ENCODE measurements at regions not wholly inside any gene's neighbourhood (a gene's known extent, or its start where the extent isn't known, plus 50 kb on each side); places are given as distances from the start of the nearest gene placed in this dataset.

- TF ChIP-seq, protein P1, sequence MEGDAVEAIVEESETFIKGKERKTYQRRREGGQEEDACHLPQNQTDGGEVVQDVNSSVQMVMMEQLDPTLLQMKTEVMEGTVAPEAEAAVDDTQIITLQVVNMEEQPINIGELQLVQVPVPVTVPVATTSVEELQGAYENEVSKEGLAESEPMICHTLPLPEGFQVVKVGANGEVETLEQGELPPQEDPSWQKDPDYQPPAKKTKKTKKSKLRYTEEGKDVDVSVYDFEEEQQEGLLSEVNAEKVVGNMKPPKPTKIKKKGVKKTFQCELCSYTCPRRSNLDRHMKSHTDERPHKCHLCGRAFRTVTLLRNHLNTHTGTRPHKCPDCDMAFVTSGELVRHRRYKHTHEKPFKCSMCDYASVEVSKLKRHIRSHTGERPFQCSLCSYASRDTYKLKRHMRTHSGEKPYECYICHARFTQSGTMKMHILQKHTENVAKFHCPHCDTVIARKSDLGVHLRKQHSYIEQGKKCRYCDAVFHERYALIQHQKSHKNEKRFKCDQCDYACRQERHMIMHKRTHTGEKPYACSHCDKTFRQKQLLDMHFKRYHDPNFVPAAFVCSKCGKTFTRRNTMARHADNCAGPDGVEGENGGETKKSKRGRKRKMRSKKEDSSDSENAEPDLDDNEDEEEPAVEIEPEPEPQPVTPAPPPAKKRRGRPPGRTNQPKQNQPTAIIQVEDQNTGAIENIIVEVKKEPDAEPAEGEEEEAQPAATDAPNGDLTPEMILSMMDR (IDR thresholded peaks at IDR 0.05; ENCODE audit: low read depth, low read length), result no peak
- no peak for DNase-seq (ENCODE audit: extremely low read depth, low read depth)
These were observed 128.4 kb downstream of the SNX18 start for GRCh38 chr5:54645882-54646355.

DNA sequence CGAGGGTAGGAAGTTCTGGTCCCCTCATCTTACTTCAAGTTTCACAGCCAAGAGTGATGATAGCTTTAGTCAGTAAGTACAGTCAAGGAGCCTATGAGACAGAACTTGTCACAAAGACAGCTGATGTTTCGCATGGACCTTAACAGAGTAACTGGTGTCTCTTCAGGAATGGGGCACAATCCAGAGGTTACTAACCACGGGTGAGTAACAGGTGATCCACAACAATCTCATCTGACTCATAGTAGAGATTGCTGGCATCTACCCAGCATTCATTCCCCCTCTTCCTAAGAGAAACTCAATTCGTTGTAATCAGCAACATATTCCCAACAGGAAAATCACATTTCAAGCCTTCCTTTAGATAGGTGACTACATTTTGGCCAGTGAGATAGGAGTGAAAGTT, 126.7 kb downstream of the SNX18 start:
- TF ChIP-seq, protein P1 (IDR thresholded peaks at IDR 0.05; ENCODE audit: low read depth, low read length), result no peak

GRCh38 chr5:54643685-54644106, 126.1 kb downstream of the SNX18 start:
- peak; percentile 59 for DNase-seq (ENCODE audit: extremely low read depth, low read depth)
- TF ChIP-seq, protein P1 (IDR thresholded peaks at IDR 0.05; ENCODE audit: low read depth, low read length), result no peak

More for the DNA sequence above, 126.7 kb downstream of the SNX18 start:
- peak; percentile 45 for DNase-seq (ENCODE audit: extremely low read depth, low read depth)

DNA sequence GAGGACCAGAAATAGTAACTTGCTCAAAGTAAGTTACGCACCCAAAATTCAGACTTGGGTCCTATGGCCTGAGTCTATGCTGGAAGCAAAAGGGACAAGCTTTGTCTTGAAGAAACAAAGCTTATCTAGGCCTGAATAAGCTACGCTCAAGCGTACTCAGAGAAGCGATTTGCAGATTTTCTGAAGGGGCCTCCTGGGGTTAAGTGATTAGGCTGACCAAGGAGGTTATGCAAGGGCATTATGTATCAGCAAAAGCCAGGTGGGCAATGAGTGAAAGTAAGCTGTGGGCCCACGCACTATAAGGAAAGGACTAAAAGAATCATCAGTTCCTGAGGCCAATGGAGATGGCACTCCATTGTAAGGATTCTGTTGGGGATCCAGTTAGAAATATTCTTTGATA, 122.1 kb downstream of the SNX18 start:
- no peak for DNase-seq (ENCODE audit: extremely low read depth, low read depth)
- TF ChIP-seq, protein P1 (IDR thresholded peaks at IDR 0.05; ENCODE audit: low read depth, low read length), result no peak

DNA sequence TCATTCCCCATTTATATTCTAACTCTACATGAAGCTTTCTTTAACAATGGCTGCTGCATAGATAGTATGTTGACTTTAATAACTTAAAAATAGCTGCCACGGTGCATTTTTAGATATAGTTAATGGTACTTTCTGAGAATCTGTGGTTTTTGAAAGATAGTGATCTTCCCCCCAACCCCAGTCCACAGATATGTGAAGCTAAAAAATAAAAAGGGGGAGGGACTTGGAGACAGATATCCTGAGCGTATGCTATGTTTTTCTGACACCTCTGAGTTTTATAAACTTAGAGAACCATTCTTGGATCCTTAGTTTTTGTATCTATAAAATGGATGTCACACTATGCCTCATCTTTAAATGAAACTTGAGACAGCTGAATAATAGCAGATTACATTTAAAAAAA, 120.5 kb downstream of the SNX18 start:
- TF ChIP-seq, protein P1 (IDR thresholded peaks at IDR 0.05; ENCODE audit: low read depth, low read length), result no peak
- no peak for DNase-seq (ENCODE audit: extremely low read depth, low read depth)

GRCh38 chr5:54637654-54638053, 120.1 kb downstream of the SNX18 start:
- no peak for DNase-seq (ENCODE audit: extremely low read depth, low read depth)
- TF ChIP-seq, protein P1 (IDR thresholded peaks at IDR 0.05; ENCODE audit: low read depth, low read length), result no peak

DNA sequence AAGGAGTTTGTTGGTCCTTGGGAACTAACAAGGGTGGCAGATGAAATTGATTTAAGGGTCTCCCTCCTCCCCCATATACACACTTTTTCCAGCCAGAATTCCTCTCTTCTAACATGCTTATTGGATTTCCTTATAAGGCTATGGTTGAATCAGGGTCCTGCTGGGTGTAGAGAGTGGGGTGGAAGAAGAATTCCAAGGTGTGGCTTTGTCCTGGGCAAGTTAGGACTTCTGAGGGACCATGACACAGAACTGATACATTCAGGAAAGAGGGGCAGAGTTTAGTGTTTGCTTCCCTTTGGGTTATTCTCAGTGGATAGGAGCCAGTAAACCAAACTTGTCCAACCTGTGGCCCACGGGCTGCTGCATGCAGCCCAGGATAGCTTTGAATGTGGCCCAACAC, 116.5 kb downstream of the SNX18 start:
- TF ChIP-seq, protein P1 (IDR thresholded peaks at IDR 0.05; ENCODE audit: low read depth, low read length), result no peak
- DNase-seq (ENCODE audit: extremely low read depth, low read depth), result no peak
